ENCODE measurements at regions not wholly inside any gene's neighbourhood (a gene's known extent, or its start where the extent isn't known, plus 50 kb on each side); places are given as distances from the start of the nearest gene placed in this dataset.
"Not testable (repeated sequence)": the region's sequence is repeated elsewhere in the genome, so short reads cannot be mapped to it uniquely, and the experiment has no call there.

GRCh38 chr15:25095179-25095578 is 140.4 kb downstream of the SNRPN start:
- Histone ChIP-seq H3K9me3 (ENCODE audit: low read length) (peaks cover 5% of the 10 kb centered on the region), H3K9ac (ENCODE audit: low read length) (no peak overlapping the region), H3K27me3 (ENCODE audit: insufficient read depth, low read depth, low read length) (no peaks in the 10 kb centered on the region), H3K79me2 (replicated peaks; ENCODE audit: insufficient read depth, low read length) (peaks cover 4% of the 10 kb centered on the region), H3K4me2 (ENCODE audit: low read length) (no peak overlapping the region), H3K36me3 (ENCODE audit: insufficient read depth, low read length) (peaks cover 11% of the 10 kb centered on the region), H4K20me1 (ENCODE audit: insufficient read depth) (no peaks in the 10 kb centered on the region), H2AFZ (ENCODE audit: low read depth, low read length) (no peak overlapping the region), H3K27ac (ENCODE audit: low read length) (no peak overlapping the region), H3K9me2 (ENCODE audit: insufficient read depth, low read length) (no peaks in the 10 kb centered on the region), H3K4me3 (ENCODE audit: low read length) (no peak overlapping the region), H3F3A (ENCODE audit: insufficient read depth, low read length, poor library complexity, severe bottlenecking) (no peaks in the 10 kb centered on the region)
- TF ChIP-seq REST (IDR thresholded peaks at IDR 0.05; ENCODE audit: borderline replicate concordance) = no peak
- TF ChIP-seq TAF1 (IDR thresholded peaks at IDR 0.05; ENCODE audit: low read depth) = no peak
- no peak for TF ChIP-seq CTCF (IDR thresholded peaks at IDR 0.05; ENCODE audit: poor library complexity, severe bottlenecking)
- no peak for TF ChIP-seq POLR2AphosphoS5 (IDR thresholded peaks at IDR 0.05)

- not testable (repeated sequence) for H3K27ac ChIP-seq (ENCODE audit: low read length); H3K27me3 ChIP-seq (ENCODE audit: insufficient read depth, low read depth, low read length); H3F3A ChIP-seq (ENCODE audit: insufficient read depth, low read length, poor library complexity, severe bottlenecking); H3K4me2 ChIP-seq (ENCODE audit: low read length); H3K4me3 ChIP-seq (ENCODE audit: low read length); H2AFZ ChIP-seq (ENCODE audit: low read depth, low read length); H3K79me2 ChIP-seq (replicated peaks; ENCODE audit: insufficient read depth, low read length); H3K9me3 ChIP-seq (ENCODE audit: low read length); H3K9me2 ChIP-seq (ENCODE audit: insufficient read depth, low read length); H4K20me1 ChIP-seq (ENCODE audit: insufficient read depth); H3K9ac ChIP-seq (ENCODE audit: low read length)
- peaks cover 13% of the 10 kb centered on the region for H3K36me3 ChIP-seq (ENCODE audit: insufficient read depth, low read length)
These were observed 145.2 kb downstream of the SNRPN start for GRCh38 chr15:25099966-25100365.

- H3K9me3 ChIP-seq (ENCODE audit: low read length) = no peaks in the 10 kb centered on the region
- TF ChIP-seq CTCF (IDR thresholded peaks at IDR 0.05; ENCODE audit: poor library complexity, severe bottlenecking) (no peak), RAD21 (conservative IDR thresholded peaks at IDR 0.05) (no peak), EZH2 (IDR thresholded peaks at IDR 0.05; ENCODE audit: borderline replicate concordance, insufficient read depth, low read length, poor library complexity, severe bottlenecking) (no peak), MXI1 (conservative IDR thresholded peaks at IDR 0.05; ENCODE audit: poor library complexity, severe bottlenecking) (no peak), TAF1 (IDR thresholded peaks at IDR 0.05; ENCODE audit: low read depth) (no peak), REST (IDR thresholded peaks at IDR 0.05; ENCODE audit: borderline replicate concordance) (no peak), EP300 (conservative IDR thresholded peaks at IDR 0.05; ENCODE audit: poor library complexity, severe bottlenecking) (no peak), SMC3 (conservative IDR thresholded peaks at IDR 0.05; ENCODE audit: poor library complexity) (no peak), POLR2AphosphoS5 (IDR thresholded peaks at IDR 0.05) (no peak)
- H2AFZ ChIP-seq (ENCODE audit: low read depth, low read length) = no peak overlapping the region
- no peaks in the 10 kb centered on the region for H3K9me2 ChIP-seq (ENCODE audit: insufficient read depth, low read length)
- H3F3A ChIP-seq (ENCODE audit: insufficient read depth, low read length, poor library complexity, severe bottlenecking) = no peaks in the 10 kb centered on the region
- no peak overlapping the region for H3K4me3 ChIP-seq (ENCODE audit: low read length)
- H3K9ac ChIP-seq (ENCODE audit: low read length) = no peak overlapping the region
- H3K79me2 ChIP-seq (replicated peaks; ENCODE audit: insufficient read depth, low read length) = no peaks in the 10 kb centered on the region
- H3K27ac ChIP-seq (ENCODE audit: low read length) = no peak overlapping the region
- no peaks in the 10 kb centered on the region for H3K27me3 ChIP-seq (ENCODE audit: insufficient read depth, low read depth, low read length)
- peaks cover 15% of the 10 kb centered on the region for H3K36me3 ChIP-seq (ENCODE audit: insufficient read depth, low read length)
- H4K20me1 ChIP-seq (ENCODE audit: insufficient read depth) = no peaks in the 10 kb centered on the region
- H3K4me2 ChIP-seq (ENCODE audit: low read length) = no peak overlapping the region
These were observed 151.4 kb downstream of the SNRPN start for GRCh38 chr15:25106209-25106608.
